DMS79 treated with DMSO at 0.1 percent for 48 hours (cell line): ENCODE measurements at regions not wholly inside any gene's neighbourhood (a gene's known extent, or its start where the extent isn't known, plus 50 kb on each side); places are given as distances from the start of the nearest gene placed in this dataset.

Source experiments
- DNase-seq: peaks from one replicate; lab custom pipeline; 2025; lab: John Stamatoyannopoulos, UW

- no peak for DNase-seq
These were observed 58.5 kb downstream of the MAIP1 start for GRCh38 chr2:200013906-200014305.

GRCh38 chr2:200021449-200022114 is 66.2 kb downstream of the MAIP1 start:
- DNase-seq = no peak

GRCh38 chr2:200022511-200022910 is 67.1 kb downstream of the MAIP1 start:
- DNase-seq = no peak

- DNase-seq = no peak
These were observed 68.2 kb downstream of the MAIP1 start for GRCh38 chr2:200023570-200023969.

- DNase-seq = no peak
These were observed 70.3 kb downstream of the MAIP1 start for GRCh38 chr2:200025717-200026116.

GRCh38 chr2:200026332-200027230 is 71.2 kb downstream of the MAIP1 start:
- DNase-seq = no peak

GRCh38 chr2:200028998-200029397 is 73.6 kb downstream of the MAIP1 start:
- DNase-seq = no peak

GRCh38 chr2:200032895-200033294 is 77.5 kb downstream of the MAIP1 start:
- no peak for DNase-seq

GRCh38 chr2:200033929-200034328 is 78.5 kb downstream of the MAIP1 start:
- DNase-seq = no peak

GRCh38 chr2:200034816-200035215 is 79.4 kb downstream of the MAIP1 start:
- no peak for DNase-seq

- DNase-seq = no peak
These were observed 84.6 kb downstream of the MAIP1 start for GRCh38 chr2:200039724-200040650.

GRCh38 chr2:200040831-200041230 is 85.4 kb downstream of the MAIP1 start:
- no peak for DNase-seq

GRCh38 chr2:200041639-200042038 is 86.3 kb downstream of the MAIP1 start:
- DNase-seq = no peak

GRCh38 chr2:200042102-200042735 is 86.8 kb downstream of the MAIP1 start:
- DNase-seq = no peak

GRCh38 chr2:200042944-200043343 is 87.6 kb downstream of the MAIP1 start:
- DNase-seq = no peak

GRCh38 chr2:200044453-200044852 is 89.1 kb downstream of the MAIP1 start:
- DNase-seq = no peak

GRCh38 chr2:200048421-200048820 is 93.0 kb downstream of the MAIP1 start:
- DNase-seq = no peak

GRCh38 chr2:200049086-200049485 is 93.7 kb downstream of the MAIP1 start:
- no peak for DNase-seq

- no peak for DNase-seq
These were observed 95.7 kb downstream of the MAIP1 start for GRCh38 chr2:200050921-200051610.

- peak; percentile 16 for DNase-seq
These were observed 96.2 kb downstream of the MAIP1 start for GRCh38 chr2:200051611-200051945.

GRCh38 chr2:200052627-200053026 is 97.2 kb downstream of the MAIP1 start:
- DNase-seq = no peak
